ENCODE measurements at regions not wholly inside any gene's neighbourhood (a gene's known extent, or its start where the extent isn't known, plus 50 kb on each side); places are given as distances from the start of the nearest gene placed in this dataset.
"Not testable (repeated sequence)": the region's sequence is repeated elsewhere in the genome, so short reads cannot be mapped to it uniquely, and the experiment has no call there.

DNA sequence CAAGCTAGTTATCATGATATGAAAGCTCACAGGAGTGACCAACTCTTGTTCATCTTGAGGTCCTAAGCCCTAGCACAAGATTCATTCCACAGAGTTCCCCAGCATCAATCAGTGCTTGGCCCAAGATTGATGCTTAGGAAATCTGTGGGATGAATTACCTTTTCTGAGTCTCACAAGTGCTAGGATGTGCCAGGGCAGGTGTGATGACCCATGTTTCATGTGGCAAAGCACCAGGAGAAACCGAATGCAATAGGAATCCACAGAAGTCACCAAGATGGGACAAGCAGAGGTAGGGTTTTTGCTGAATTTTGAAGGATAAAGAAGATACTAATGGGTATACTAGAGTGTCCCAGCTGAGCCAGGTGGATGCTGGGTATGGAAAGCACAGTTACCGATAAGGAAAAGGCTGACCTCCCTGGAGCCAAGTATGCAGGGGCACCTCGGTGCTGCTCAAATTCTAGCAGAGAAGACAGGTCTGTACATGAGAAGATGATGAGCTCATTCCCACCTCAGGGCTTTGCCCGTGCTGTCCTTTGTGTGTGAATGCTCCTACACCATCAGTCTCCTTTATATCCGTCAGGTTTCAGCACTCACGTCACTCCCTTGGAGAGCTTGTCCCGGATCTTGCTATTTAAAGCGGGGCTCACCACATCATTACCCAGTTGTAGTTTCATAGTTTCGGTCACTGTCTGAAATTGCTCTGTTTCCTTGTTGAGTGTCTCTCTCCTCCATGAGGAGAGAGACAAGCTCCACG, 168.9 kb upstream of the TSC22D1 start:
- no peaks in the 10 kb centered on the region for H3K36me3 Mint-ChIP-seq (ENCODE audit: low read depth)
- no peak for DNase-seq
- H3K4me1 Mint-ChIP-seq: no peaks in the 10 kb centered on the region
- no peak for ATAC-seq
- H3K27ac Mint-ChIP-seq: no peak overlapping the region
- peaks cover 5% of the 10 kb centered on the region for H3K9me3 Mint-ChIP-seq (ENCODE audit: low read depth)
- no peak overlapping the region for H3K4me3 Mint-ChIP-seq
- intact Hi-C loops (cut with DNase I, micrococcal nuclease): no loop called here
- POLR2A ChIA-PET: no interaction called here
- peaks cover 6% of the 10 kb centered on the region for H3K27me3 Mint-ChIP-seq
- CTCF ChIA-PET: interaction anchor here (1.0 kb wide), 1 partner anchor 21 kb away, joined by 3 read pairs; no protein-coding TSS in a partner anchor

DNA sequence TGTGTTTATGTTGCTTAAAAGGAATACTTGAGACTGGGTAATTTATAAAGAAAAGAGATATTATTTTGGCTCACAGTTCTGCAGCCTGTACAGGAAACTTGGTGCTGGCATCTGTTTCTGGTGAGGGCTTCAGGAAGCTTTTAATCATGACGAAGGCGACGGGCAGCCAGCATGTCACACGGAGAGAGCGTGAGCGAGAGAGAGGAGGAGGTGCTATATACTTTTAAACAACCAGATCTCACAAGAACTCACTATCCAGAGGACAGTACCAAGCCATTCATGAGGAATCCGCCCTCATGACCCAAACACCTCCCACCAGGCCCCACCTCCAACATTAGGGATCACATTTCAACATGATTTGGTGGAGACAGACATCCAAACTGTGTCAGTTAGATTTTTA, 163.4 kb upstream of the TSC22D1 start:
- H3K27me3 Mint-ChIP-seq: peaks cover 5% of the 10 kb centered on the region
- ATAC-seq (no peak), DNase-seq (no peak)
- intact Hi-C loops (cut with DNase I, micrococcal nuclease): no loop called here
- ChIA-PET CTCF (no interaction called here), POLR2A (no interaction called here)
- H3K4me3 Mint-ChIP-seq: no peak overlapping the region
- H3K9me3 Mint-ChIP-seq (ENCODE audit: low read depth): peaks cover 5% of the 10 kb centered on the region
- no peaks in the 10 kb centered on the region for H3K36me3 Mint-ChIP-seq (ENCODE audit: low read depth)
- H3K4me1 Mint-ChIP-seq: no peaks in the 10 kb centered on the region
- H3K27ac Mint-ChIP-seq: no peak overlapping the region

DNA sequence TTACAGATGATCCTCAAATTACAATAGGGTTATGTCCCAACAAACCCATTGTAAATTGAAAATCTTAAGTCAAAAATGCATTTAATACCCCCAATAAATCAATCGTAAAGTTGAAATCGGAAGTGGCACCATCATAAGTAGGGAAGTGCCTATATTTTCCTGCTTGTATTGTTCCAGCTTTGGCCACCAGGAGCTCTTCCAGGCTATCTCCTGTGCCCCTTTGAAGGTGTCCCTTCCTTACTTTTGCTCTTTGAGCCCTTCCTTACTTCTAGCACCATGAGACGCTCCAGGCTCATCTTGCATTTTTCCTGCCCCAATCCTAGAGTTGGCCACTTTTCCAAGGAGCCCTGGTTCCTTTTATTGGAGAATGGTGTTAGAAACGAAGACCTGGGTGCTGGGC, 163.0 kb upstream of the TSC22D1 start:
- Mint-ChIP-seq H3K27me3 (peaks cover 3% of the 10 kb centered on the region), H3K27ac (no peak overlapping the region), H3K4me3 (no peak overlapping the region), H3K4me1 (no peaks in the 10 kb centered on the region), H3K36me3 (ENCODE audit: low read depth) (no peaks in the 10 kb centered on the region), H3K9me3 (ENCODE audit: low read depth) (peaks cover 5% of the 10 kb centered on the region)
- intact Hi-C loops (cut with DNase I, micrococcal nuclease): no loop called here
- CTCF ChIA-PET: interaction anchor here (0.6 kb wide), 1 partner anchor 681 kb away, joined by 3 read pairs; no protein-coding TSS in a partner anchor
- POLR2A ChIA-PET: no interaction called here
- DNase-seq: no peak
- ATAC-seq: no peak

DNA sequence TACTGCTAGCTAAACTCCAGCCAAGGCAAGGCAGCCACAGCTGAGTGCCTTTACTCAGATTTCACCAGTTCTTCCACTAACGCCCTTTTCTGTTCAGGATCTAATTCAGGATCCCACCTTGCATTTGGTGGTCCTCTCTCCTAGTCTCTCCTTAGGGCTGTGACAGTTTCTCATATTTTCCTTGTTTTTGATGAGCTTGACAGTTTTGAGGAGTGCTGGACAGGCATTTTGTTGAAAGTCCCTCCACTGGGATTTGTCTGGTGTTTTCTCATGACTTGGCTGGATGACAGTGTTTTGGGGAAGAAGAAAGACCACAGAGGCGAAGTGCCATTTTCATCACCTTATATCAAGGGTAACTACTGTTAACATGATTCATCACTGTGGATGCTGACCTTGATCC, 162.3 kb upstream of the TSC22D1 start:
- H3K9me3 Mint-ChIP-seq (ENCODE audit: low read depth): peaks cover 2% of the 10 kb centered on the region
- ChIA-PET CTCF (interaction anchor here (0.6 to 0.7 kb wide), 2 partner anchors 14 to 681 kb away, joined by 3 read pairs; no protein-coding TSS in a partner anchor), POLR2A (no interaction called here)

DNA sequence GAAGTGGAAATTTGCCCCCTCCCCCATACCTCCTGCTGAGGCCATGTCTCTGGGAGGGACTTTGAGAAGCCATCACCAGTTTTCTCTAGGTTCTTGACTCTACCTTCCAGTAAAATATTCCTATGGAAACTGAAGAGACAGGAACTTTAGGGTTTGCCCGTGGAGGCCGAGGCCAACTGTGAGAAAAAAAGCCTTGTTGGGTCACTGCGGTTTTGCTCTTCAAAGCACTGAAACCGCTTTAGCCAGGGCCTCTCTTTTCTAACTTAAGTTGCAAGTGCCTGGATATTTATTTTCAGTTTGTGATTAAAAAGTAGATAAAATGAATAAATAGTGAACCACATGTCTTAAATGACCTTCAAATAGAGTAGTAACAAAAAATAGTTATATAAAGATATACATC, 159.7 kb upstream of the TSC22D1 start:
- Mint-ChIP-seq H3K9me3 (ENCODE audit: low read depth) (no peaks in the 10 kb centered on the region), H3K4me1 (no peaks in the 10 kb centered on the region), H3K36me3 (ENCODE audit: low read depth) (no peaks in the 10 kb centered on the region), H3K4me3 (no peak overlapping the region), H3K27ac (no peak overlapping the region), H3K27me3 (peaks cover 2% of the 10 kb centered on the region)
- intact Hi-C loops (cut with DNase I, micrococcal nuclease): no loop called here
- POLR2A ChIA-PET: no interaction called here
- ATAC-seq (no peak), DNase-seq (no peak)
- CTCF ChIA-PET: no interaction called here

More for the DNA sequence above, 162.3 kb upstream of the TSC22D1 start:
- Mint-ChIP-seq H3K36me3 (ENCODE audit: low read depth) (no peaks in the 10 kb centered on the region), H3K4me1 (no peaks in the 10 kb centered on the region), H3K27ac (no peak overlapping the region), H3K27me3 (no peaks in the 10 kb centered on the region), H3K4me3 (no peak overlapping the region)
- no peak for DNase-seq
- ATAC-seq: no peak
- intact Hi-C loops (cut with DNase I, micrococcal nuclease): no loop called here

DNA sequence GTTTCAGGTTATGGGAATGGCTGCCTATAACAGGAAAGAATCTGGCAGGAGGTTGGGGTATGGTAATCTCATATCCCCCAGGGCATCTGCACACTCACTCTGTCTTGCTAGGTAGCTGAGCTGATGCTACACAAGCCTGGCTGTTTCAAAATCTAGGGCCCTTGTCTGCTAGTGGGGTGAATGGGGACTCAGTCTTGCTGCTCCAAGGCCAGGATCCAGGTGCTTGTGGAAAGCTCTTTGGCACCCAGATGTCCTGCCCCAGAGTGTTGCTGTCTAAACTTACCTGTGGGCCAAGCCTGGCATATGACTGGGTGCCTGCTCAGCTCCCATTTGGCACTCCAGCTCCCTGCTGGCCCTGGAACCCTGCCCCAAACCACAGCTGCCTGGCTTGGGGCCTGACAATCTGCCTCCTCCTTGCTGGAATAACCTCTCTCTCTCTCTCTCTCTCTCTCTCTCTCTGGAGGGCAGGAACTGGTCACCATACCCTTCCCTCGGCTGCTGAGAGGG, 158.1 kb upstream of the TSC22D1 start:
- intact Hi-C loops (cut with DNase I, micrococcal nuclease): no loop called here
- ChIA-PET CTCF (interaction anchor here (0.7 kb wide), 1 partner anchor 84 kb away, joined by 3 read pairs; no protein-coding TSS in a partner anchor), POLR2A (no interaction called here)
- Mint-ChIP-seq H3K4me3 (no peak overlapping the region), H3K27me3 (peaks cover 2% of the 10 kb centered on the region), H3K36me3 (ENCODE audit: low read depth) (no peaks in the 10 kb centered on the region), H3K9me3 (ENCODE audit: low read depth) (no peaks in the 10 kb centered on the region), H3K4me1 (no peaks in the 10 kb centered on the region), H3K27ac (no peak overlapping the region)
- ATAC-seq: no peak
- DNase-seq: no peak

DNA sequence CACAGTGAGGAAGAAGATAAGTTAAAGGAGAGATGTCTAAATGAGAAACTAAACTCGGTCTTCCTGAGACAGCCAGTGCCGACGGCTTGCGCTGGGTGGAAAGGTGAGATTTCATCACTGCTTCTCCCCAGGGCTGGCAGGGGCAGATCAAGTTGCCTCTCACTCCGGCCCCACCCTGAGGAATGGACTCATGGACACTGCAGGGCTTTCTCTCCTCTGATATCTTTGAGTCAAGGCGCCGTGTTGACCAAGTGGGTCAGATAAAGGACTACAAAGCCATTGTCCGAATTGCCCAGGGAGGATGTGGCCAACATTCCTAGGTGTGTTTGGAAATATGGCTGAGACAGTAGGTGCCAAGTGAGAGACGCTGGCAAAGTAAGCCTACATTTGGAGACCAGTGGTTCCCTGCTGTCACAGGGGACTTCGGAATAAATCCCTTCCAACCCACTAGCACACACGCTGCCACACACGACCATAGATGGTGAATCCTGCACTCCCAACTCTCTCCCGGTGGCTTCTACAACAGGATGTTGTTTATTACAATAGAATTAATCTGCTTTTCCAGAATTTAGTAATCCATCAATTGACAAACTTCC, 156.5 kb upstream of the TSC22D1 start:
- no peak for DNase-seq
- Mint-ChIP-seq H3K27me3 (peaks cover 2% of the 10 kb centered on the region), H3K27ac (no peak overlapping the region), H3K4me3 (no peak overlapping the region), H3K4me1 (no peaks in the 10 kb centered on the region), H3K36me3 (ENCODE audit: low read depth) (no peaks in the 10 kb centered on the region), H3K9me3 (ENCODE audit: low read depth) (no peaks in the 10 kb centered on the region)
- intact Hi-C loops (cut with DNase I, micrococcal nuclease): no loop called here
- ChIA-PET POLR2A (no interaction called here), CTCF (interaction anchor here (0.6 kb wide), 1 partner anchor 36 kb away, joined by 3 read pairs; no protein-coding TSS in a partner anchor)
- ATAC-seq: no peak

- Mint-ChIP-seq H3K27me3 (peaks cover 4% of the 10 kb centered on the region), H3K9me3 (ENCODE audit: low read depth) (no peaks in the 10 kb centered on the region), H3K36me3 (ENCODE audit: low read depth) (no peaks in the 10 kb centered on the region), H3K27ac (no peak overlapping the region), H3K4me3 (no peak overlapping the region), H3K4me1 (no peaks in the 10 kb centered on the region)
- DNase-seq (no peak), ATAC-seq (no peak)
- CTCF ChIA-PET: interaction anchor here (0.6 kb wide), 1 partner anchor 60 kb away, joined by 3 read pairs; no protein-coding TSS in a partner anchor
- intact Hi-C loops (cut with DNase I, micrococcal nuclease): no loop called here
- POLR2A ChIA-PET: no interaction called here
Measured at GRCh38 chr13:44730851-44731250, 154.7 kb upstream of the TSC22D1 start.

DNA sequence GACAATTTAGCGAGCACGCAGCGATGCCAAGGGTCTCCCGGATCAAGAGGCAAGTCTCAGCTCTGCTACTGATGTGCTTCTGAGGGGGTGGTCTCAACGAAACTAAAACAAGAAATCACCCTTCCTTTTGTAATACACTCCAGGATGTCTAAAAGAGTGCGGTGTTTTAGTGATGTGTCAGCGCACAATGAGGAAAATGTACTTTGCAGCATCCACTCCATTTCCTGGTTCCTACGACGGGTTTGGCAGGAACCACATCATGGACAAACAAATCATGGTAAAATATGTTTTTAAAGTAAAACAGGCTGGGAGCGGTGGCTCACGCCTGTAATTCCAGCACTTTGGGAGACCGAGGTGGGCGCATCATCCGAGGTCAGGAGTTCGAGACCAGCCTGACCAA, 154.0 kb upstream of the TSC22D1 start:
- DNase-seq (no peak), ATAC-seq (no peak)
- no peaks in the 10 kb centered on the region for H3K36me3 Mint-ChIP-seq (ENCODE audit: low read depth)
- intact Hi-C loops (cut with DNase I, micrococcal nuclease): no loop called here
- ChIA-PET CTCF (no interaction called here), POLR2A (no interaction called here)
- peaks cover 4% of the 10 kb centered on the region for H3K27me3 Mint-ChIP-seq
- H3K4me3 Mint-ChIP-seq: no peak overlapping the region
- no peaks in the 10 kb centered on the region for H3K4me1 Mint-ChIP-seq
- no peak overlapping the region for H3K27ac Mint-ChIP-seq
- H3K9me3 Mint-ChIP-seq (ENCODE audit: low read depth): no peaks in the 10 kb centered on the region

DNA sequence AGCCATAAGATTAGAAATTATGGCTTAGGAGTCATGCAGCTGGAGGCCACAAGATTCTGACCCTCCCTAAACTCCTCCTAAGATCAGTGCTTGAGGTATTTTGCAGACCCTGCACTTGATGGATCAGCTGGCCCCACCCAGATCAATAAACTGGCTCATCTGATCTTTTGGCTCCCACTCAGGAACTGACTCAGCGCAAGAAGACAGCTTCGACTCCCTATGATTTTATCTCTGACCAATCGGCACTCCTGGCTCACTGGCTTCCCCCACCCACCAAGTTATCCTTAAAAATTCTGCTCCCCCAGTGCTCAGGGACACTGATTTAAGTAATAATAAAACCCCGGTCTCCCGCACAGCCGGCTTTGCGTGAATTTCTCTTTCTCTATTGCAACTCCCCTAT, 151.5 kb upstream of the TSC22D1 start:
- H3K4me1 Mint-ChIP-seq; H3K36me3 Mint-ChIP-seq (ENCODE audit: low read depth); H3K4me3 Mint-ChIP-seq; CTCF ChIA-PET; POLR2A ChIA-PET; H3K27ac Mint-ChIP-seq; ATAC-seq; intact Hi-C loops (cut with DNase I, micrococcal nuclease); DNase-seq; H3K9me3 Mint-ChIP-seq (ENCODE audit: low read depth); H3K27me3 Mint-ChIP-seq: not testable (repeated sequence)

GRCh38 chr13:44726778-44727177, 150.6 kb upstream of the TSC22D1 start:
- Mint-ChIP-seq H3K4me1 (no peaks in the 10 kb centered on the region), H3K36me3 (ENCODE audit: low read depth) (no peaks in the 10 kb centered on the region), H3K4me3 (no peak overlapping the region), H3K27me3 (peaks cover 4% of the 10 kb centered on the region), H3K9me3 (ENCODE audit: low read depth) (peaks cover 4% of the 10 kb centered on the region), H3K27ac (no peak overlapping the region)
- ChIA-PET POLR2A (no interaction called here), CTCF (interaction anchor here (0.7 kb wide), 1 partner anchor 447 kb away, joined by 3 read pairs; no protein-coding TSS in a partner anchor)
- DNase-seq (no peak), ATAC-seq (no peak)
- intact Hi-C loops (cut with DNase I, micrococcal nuclease): no loop called here

DNA sequence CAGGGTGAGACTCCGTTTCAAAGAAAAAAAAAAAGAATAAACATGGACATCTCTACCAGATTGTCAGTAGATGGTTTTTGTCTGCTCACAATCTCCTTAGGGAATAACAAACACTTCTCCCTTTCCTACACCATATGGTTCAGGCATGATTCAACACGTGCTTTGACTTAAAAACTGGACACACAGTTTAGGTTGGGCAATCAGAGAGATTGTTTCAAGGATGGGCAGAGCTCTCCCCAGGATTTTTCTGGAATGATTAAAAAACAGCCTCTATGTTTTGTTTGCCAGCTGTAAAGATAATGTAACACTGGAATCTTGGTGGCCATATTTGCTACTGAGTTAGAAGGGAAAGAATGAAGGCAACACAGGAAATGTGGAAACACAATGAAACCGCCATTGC, 150.1 kb upstream of the TSC22D1 start:
- ATAC-seq (no peak), DNase-seq (no peak)
- no peak overlapping the region for H3K27ac Mint-ChIP-seq
- ChIA-PET POLR2A (no interaction called here), CTCF (interaction anchor here (0.6 kb wide), 1 partner anchor 598 kb away, joined by 3 read pairs; no protein-coding TSS in a partner anchor)
- intact Hi-C loops (cut with DNase I, micrococcal nuclease): no loop called here
- H3K4me1 Mint-ChIP-seq: no peaks in the 10 kb centered on the region
- H3K27me3 Mint-ChIP-seq: peaks cover 1% of the 10 kb centered on the region
- H3K36me3 Mint-ChIP-seq (ENCODE audit: low read depth): no peaks in the 10 kb centered on the region
- no peak overlapping the region for H3K4me3 Mint-ChIP-seq
- peaks cover 6% of the 10 kb centered on the region for H3K9me3 Mint-ChIP-seq (ENCODE audit: low read depth)

Data from activated CD4-positive, alpha-beta T cell treated with anti-CD3 and anti-CD28 coated beads for 36 hours (primary cell).